ENCODE measurements at regions not wholly inside any gene's neighbourhood (a gene's known extent, or its start where the extent isn't known, plus 50 kb on each side); places are given as distances from the start of the nearest gene placed in this dataset.

- peak overlapping the region in 2 of 4 donors; percentile 1 to 35 for H3K27ac ChIP-seq
- intact Hi-C loops (cut with DNase I), result no loop called here
- H3K4me1 ChIP-seq, result peaks cover 0 to 50% (median 23%) of the 10 kb centered on the region in 4 donors
- no peak overlapping the region for H3K4me3 ChIP-seq
- H3K9me3 ChIP-seq, result peaks cover 0 to 2% (median 0%) of the 10 kb centered on the region in 4 donors
- no peaks in the 10 kb centered on the region for H3K27me3 ChIP-seq
- no peak for DNase-seq
- TF ChIP-seq, protein P1, sequence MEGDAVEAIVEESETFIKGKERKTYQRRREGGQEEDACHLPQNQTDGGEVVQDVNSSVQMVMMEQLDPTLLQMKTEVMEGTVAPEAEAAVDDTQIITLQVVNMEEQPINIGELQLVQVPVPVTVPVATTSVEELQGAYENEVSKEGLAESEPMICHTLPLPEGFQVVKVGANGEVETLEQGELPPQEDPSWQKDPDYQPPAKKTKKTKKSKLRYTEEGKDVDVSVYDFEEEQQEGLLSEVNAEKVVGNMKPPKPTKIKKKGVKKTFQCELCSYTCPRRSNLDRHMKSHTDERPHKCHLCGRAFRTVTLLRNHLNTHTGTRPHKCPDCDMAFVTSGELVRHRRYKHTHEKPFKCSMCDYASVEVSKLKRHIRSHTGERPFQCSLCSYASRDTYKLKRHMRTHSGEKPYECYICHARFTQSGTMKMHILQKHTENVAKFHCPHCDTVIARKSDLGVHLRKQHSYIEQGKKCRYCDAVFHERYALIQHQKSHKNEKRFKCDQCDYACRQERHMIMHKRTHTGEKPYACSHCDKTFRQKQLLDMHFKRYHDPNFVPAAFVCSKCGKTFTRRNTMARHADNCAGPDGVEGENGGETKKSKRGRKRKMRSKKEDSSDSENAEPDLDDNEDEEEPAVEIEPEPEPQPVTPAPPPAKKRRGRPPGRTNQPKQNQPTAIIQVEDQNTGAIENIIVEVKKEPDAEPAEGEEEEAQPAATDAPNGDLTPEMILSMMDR (IDR thresholded peaks at IDR 0.05), result no peak
- TF ChIP-seq EP300 (IDR thresholded peaks at IDR 0.05) (no peak), POLR2AphosphoS5 (IDR thresholded peaks at IDR 0.05) (no peak), POLR2A (IDR thresholded peaks at IDR 0.05) (no peak)
- H3K36me3 ChIP-seq, result no peaks in the 10 kb centered on the region
Measured at GRCh38 chr16:79754501-79754900, 154.0 kb upstream of the MAF start.

DNA sequence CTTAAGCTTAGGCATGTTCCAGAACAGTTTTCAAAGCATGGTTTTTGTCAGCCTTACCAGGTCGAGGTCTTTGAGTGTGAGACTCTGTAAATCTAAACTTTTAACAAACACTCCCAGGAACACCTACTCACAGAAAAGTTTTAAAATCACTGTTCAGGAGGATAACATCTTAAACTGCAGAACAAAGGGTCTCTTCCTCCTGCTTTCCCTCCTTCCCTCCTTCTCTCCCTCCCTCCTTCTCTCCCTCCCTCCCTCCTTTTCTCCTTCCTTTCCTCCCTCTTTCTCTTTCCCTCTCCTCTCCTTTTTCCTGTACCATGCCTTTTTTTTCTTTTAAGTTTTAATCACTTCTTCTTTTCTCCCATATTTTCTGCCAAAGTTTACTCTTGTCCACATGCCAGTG is 153.5 kb upstream of the MAF start:
- 65 to 67% methylated on average over 1 of the region's 1 CpG for WGBS, 2 donors
- TF ChIP-seq POLR2AphosphoS5 (IDR thresholded peaks at IDR 0.05) (no peak), POLR2A (IDR thresholded peaks at IDR 0.05) (no peak), EP300 (IDR thresholded peaks at IDR 0.05) (no peak)
- TF ChIP-seq, protein P1 (IDR thresholded peaks at IDR 0.05), result no peak
- intact Hi-C loops (cut with DNase I), result no loop called here
- no peak overlapping the region for H3K4me3 ChIP-seq
- peaks cover 0 to 2% (median 0%) of the 10 kb centered on the region in 4 donors for H3K9me3 ChIP-seq
- DNase-seq, result no peak
- H3K4me1 ChIP-seq, result peaks cover 0 to 50% (median 23%) of the 10 kb centered on the region in 4 donors
- no peaks in the 10 kb centered on the region for H3K27me3 ChIP-seq
- H3K36me3 ChIP-seq, result no peaks in the 10 kb centered on the region
- H3K27ac ChIP-seq, result peak overlapping the region in 2 of 4 donors; percentile 1 to 35

DNA sequence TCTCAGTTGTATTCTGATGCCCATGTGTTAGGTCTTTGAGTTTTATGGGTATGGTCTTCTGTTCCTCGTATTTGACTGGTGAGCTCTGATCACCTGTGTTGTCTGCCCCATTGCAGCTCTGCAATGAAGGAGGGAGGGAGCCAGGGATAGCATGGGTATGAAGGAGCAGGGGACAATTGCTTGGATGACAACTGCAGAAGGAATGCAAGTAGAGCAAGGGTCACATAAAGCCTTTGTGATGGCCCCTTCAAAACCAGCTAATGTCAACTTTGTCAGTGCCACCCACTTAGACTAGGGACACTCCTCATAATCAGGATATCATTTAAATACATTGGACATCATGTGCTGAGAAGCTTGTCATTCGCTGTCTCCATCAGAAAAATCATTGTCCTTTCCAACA is 152.7 kb upstream of the MAF start:
- Histone ChIP-seq H3K9me3 (peaks cover 0 to 2% (median 0%) of the 10 kb centered on the region in 4 donors), H3K4me3 (no peak overlapping the region), H3K4me1 (peaks cover 0 to 50% (median 23%) of the 10 kb centered on the region in 4 donors), H3K27me3 (no peaks in the 10 kb centered on the region), H3K36me3 (no peaks in the 10 kb centered on the region), H3K27ac (peak overlapping the region in 1 of 4 donors; percentile 35)
- WGBS, 2 donors, result 89 to 90% methylated on average over 2 of the region's 2 CpGs
- DNase-seq, result no peak
- TF ChIP-seq POLR2A (IDR thresholded peaks at IDR 0.05), result no peak
- TF ChIP-seq POLR2AphosphoS5 (IDR thresholded peaks at IDR 0.05), result no peak
- no peak for TF ChIP-seq EP300 (IDR thresholded peaks at IDR 0.05)
- TF ChIP-seq, protein P1 (IDR thresholded peaks at IDR 0.05), result no peak
- intact Hi-C loops (cut with DNase I), result no loop called here

DNA sequence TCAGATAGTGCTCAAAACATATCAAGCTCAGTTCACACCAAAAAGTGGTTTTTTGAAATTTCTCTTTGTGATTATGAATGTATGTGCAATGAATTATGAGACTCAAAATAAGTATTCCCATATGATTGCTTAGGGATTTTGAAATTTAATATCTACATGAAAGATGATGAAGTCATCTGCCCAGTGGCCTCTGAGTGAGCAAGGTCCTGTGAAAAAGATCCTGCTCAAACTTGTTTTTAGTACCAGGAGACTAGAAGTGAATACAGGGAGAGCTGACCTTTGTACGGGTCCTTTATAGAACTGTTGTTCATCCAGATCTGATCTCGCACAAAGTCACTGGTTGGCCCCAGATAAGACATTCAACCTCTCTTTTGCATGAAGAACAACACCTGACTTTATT is 151.9 kb upstream of the MAF start:
- TF ChIP-seq, protein P1 (IDR thresholded peaks at IDR 0.05), result no peak
- no peak for TF ChIP-seq POLR2AphosphoS5 (IDR thresholded peaks at IDR 0.05)
- no peak for TF ChIP-seq POLR2A (IDR thresholded peaks at IDR 0.05)
- no peak for TF ChIP-seq EP300 (IDR thresholded peaks at IDR 0.05)
- DNase-seq, result no peak

More for the DNA sequence above, 151.9 kb upstream of the MAF start:
- WGBS, 2 donors, result 30 to 70% methylated on average over 2 of the region's 2 CpGs
- intact Hi-C loops (cut with DNase I), result no loop called here
- peaks cover 0 to 2% (median 0%) of the 10 kb centered on the region in 4 donors for H3K9me3 ChIP-seq
- H3K27me3 ChIP-seq, result no peaks in the 10 kb centered on the region
- no peaks in the 10 kb centered on the region for H3K36me3 ChIP-seq
- H3K4me1 ChIP-seq, result peaks cover 0 to 50% (median 23%) of the 10 kb centered on the region in 4 donors
- H3K27ac ChIP-seq, result peak overlapping the region in 2 of 4 donors; percentile 14 to 54
- no peak overlapping the region for H3K4me3 ChIP-seq
